ENCODE measurements at regions not wholly inside any gene's neighbourhood (a gene's known extent, or its start where the extent isn't known, plus 50 kb on each side); places are given as distances from the start of the nearest gene placed in this dataset.

DNA sequence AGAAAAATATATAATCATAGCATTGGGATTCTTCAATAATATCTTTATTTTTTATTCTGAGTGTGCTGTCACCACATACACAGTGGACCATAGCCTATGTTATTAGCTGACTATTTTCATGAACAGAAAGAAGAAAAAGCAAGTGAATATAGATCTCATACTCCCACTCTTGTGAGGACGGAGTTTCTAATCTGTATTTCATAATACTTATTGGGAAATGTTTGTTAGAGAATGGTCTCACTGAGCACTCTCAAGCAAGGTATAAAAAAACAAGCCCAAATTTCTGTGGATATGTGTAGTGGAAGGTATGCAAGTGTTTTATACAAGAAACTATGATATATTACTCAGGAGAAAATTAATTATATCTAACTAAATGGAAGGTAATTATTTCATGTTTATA is 1218.1 kb downstream of the SLITRK1 start:
- H3K9me3 ChIP-seq = no peaks in the 10 kb centered on the region
- TF ChIP-seq POLR2AphosphoS5 (IDR thresholded peaks at IDR 0.05) (no peak), POLR2A (IDR thresholded peaks at IDR 0.05) (no peak), CTCF (IDR thresholded peaks at IDR 0.05) (no peak)
- H3K27ac ChIP-seq = no peak overlapping the region
- intact Hi-C loops (cut with DNase I) = no loop called here
- 96% methylated on average over 1 of the region's 1 CpG for WGBS
- H3K4me3 ChIP-seq = no peak overlapping the region
- no peaks in the 10 kb centered on the region for H3K4me1 ChIP-seq (replicated peaks)
- no peak for DNase-seq (ENCODE audit: low spot score)
- no peaks in the 10 kb centered on the region for H3K36me3 ChIP-seq
- no peaks in the 10 kb centered on the region for H3K27me3 ChIP-seq (replicated peaks; ENCODE audit: insufficient read depth)

GRCh38 chr13:82661126-82661525 is 1221.1 kb downstream of the SLITRK1 start:
- TF ChIP-seq POLR2A (IDR thresholded peaks at IDR 0.05) (no peak), POLR2AphosphoS5 (IDR thresholded peaks at IDR 0.05) (no peak), CTCF (IDR thresholded peaks at IDR 0.05) (no peak)
- intact Hi-C loops (cut with DNase I) = no loop called here
- no peak overlapping the region for H3K27ac ChIP-seq
- H3K9me3 ChIP-seq = no peaks in the 10 kb centered on the region
- no peaks in the 10 kb centered on the region for H3K4me1 ChIP-seq (replicated peaks)
- 89% methylated on average over 4 of the region's 4 CpGs for WGBS
- DNase-seq (ENCODE audit: low spot score) = no peak
- no peak overlapping the region for H3K4me3 ChIP-seq
- H3K36me3 ChIP-seq = no peaks in the 10 kb centered on the region
- no peaks in the 10 kb centered on the region for H3K27me3 ChIP-seq (replicated peaks; ENCODE audit: insufficient read depth)

DNA sequence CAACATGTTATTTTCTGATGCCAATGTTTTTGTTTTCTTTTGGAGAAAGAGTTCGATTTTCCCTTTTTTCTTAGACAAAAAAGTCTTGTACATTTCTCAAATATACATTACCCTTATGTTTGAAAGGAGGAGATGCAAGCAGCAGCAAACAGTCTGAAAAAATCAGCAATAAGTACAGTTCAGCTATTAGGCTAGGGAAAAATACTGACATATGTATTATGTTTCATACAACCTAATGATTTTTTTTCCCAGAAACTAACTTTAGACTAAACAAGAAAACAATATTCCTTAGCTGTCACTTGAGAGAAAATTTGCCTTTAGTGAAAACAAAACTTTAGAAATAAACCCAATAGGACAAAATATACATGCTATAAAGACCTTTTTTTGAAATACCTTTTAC is 1223.5 kb downstream of the SLITRK1 start:
- Histone ChIP-seq H3K4me3 (no peak overlapping the region), H3K36me3 (no peaks in the 10 kb centered on the region), H3K27ac (no peak overlapping the region), H3K27me3 (replicated peaks; ENCODE audit: insufficient read depth) (no peaks in the 10 kb centered on the region), H3K4me1 (replicated peaks) (no peaks in the 10 kb centered on the region), H3K9me3 (no peaks in the 10 kb centered on the region)
- DNase-seq (ENCODE audit: low spot score) = no peak
- TF ChIP-seq CTCF (IDR thresholded peaks at IDR 0.05) (no peak), POLR2A (IDR thresholded peaks at IDR 0.05) (no peak), POLR2AphosphoS5 (IDR thresholded peaks at IDR 0.05) (no peak)
- intact Hi-C loops (cut with DNase I) = no loop called here
- 69% methylated on average over 1 of the region's 1 CpG for WGBS

DNA sequence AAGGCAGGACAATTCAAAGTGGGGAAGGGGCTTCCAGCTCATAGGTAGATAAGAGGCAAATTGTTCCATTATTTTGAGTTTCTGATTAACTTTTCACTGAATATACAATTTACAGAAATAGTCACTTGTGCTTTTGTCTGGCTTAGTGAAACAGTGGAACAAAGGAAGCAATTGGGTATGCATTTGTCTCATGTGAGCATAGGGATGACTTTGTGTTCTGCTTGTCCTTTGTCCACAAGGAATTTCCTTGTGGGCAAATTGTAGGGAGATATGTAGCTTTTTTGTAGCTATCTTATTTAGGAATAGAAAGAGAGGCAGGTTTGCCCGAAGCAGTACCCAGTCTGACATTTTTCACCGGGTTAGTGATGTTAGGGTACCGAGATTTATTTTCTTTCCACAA is 1224.8 kb downstream of the SLITRK1 start:
- no peaks in the 10 kb centered on the region for H3K36me3 ChIP-seq
- TF ChIP-seq POLR2AphosphoS5 (IDR thresholded peaks at IDR 0.05) = no peak
- no peak for TF ChIP-seq CTCF (IDR thresholded peaks at IDR 0.05)
- no peak for TF ChIP-seq POLR2A (IDR thresholded peaks at IDR 0.05)
- no peaks in the 10 kb centered on the region for H3K9me3 ChIP-seq
- DNase-seq (ENCODE audit: low spot score) = no peak
- H3K4me3 ChIP-seq = no peak overlapping the region
- H3K4me1 ChIP-seq (replicated peaks) = no peaks in the 10 kb centered on the region
- intact Hi-C loops (cut with DNase I) = no loop called here
- 95% methylated on average over 3 of the region's 3 CpGs for WGBS
- no peaks in the 10 kb centered on the region for H3K27me3 ChIP-seq (replicated peaks; ENCODE audit: insufficient read depth)
- H3K27ac ChIP-seq = no peak overlapping the region

DNA sequence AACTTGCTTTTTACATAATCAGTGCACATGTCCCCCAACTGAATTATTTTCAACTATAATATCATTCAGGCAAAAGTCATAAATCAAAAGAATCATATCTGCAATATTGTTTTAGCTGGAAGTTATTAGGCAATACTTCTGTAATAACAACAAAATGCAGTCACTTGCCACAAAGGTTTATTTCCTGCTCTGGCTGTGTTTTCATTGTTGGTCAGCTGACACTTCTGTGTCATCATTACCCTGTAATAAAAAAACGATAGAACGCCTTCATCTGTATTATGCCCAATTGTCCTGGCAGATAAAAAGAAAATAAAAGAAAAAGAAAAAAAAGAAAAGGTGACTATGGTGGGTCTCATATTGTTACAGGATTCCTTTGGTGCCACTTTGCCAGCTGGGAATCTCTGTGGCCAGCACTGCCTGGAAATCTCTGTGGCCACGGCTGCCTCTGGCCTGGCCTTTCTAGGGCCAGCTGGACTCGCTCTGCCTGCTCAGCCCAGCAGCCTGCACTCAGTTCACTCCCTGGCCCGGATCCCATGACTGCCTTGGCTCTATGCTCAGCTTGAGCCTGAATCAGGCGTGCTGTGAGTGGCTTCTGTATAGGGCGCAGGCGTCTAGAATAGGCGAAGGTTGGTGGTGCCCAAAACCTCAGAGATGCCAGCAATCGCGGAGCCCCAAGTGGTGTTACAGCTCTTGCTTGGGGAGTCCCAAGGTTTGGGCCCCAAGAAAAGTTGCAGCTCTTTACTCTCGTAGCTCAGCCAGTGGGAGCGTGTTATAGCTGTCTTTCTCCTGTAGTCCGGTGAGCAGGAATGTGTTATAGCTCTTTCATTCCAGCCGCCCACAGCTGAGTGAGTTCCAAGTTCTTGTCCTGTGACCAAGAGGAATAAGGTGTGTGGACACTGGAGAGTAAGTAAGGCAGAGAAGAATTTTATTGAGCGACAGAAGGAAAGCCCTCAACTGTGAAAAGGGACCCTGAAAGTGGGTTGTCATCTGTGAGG is 1227.1 kb downstream of the SLITRK1 start:
- WGBS = 74% methylated on average over 16 of the region's 16 CpGs
- no peaks in the 10 kb centered on the region for H3K27me3 ChIP-seq (replicated peaks; ENCODE audit: insufficient read depth)
- no peaks in the 10 kb centered on the region for H3K36me3 ChIP-seq
- H3K9me3 ChIP-seq = no peaks in the 10 kb centered on the region
- TF ChIP-seq POLR2AphosphoS5 (IDR thresholded peaks at IDR 0.05) (no peak), POLR2A (IDR thresholded peaks at IDR 0.05) (no peak), CTCF (IDR thresholded peaks at IDR 0.05) (no peak)
- DNase-seq (ENCODE audit: low spot score) = no peak
- H3K27ac ChIP-seq = no peak overlapping the region
- no peaks in the 10 kb centered on the region for H3K4me1 ChIP-seq (replicated peaks)
- no peak overlapping the region for H3K4me3 ChIP-seq
- intact Hi-C loops (cut with DNase I) = no loop called here
